ENCODE measurements at regions not wholly inside any gene's neighbourhood (a gene's known extent, or its start where the extent isn't known, plus 50 kb on each side); places are given as distances from the start of the nearest gene placed in this dataset.

DNA sequence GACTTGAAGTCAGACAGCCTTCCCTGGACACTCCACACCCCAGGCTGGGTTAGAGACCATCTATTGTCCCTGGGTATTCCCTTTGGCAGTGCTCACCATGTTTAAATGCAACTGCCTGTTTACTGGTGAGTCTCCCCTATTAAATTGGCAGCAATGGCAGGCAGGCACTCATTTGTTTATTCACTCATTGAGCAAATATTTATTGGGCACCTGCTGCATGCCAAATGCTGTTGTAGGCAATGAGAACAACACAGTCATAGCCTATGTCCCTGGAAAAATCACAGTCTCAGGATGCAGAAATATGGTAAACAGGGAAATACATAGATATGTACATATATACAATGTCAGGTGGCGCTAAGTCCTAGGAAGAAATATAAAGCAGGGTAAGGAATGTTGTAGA lies 212.8 kb downstream of the SUDS3 start:
- 91 to 95% methylated on average over 1 of the region's 1 CpG for WGBS, 2 donors
- intact Hi-C loops (cut with DNase I) = no loop called here
- no peaks in the 10 kb centered on the region for H3K4me1 ChIP-seq
- TF ChIP-seq POLR2A (IDR thresholded peaks at IDR 0.05) = no peak
- TF ChIP-seq, protein P1, sequence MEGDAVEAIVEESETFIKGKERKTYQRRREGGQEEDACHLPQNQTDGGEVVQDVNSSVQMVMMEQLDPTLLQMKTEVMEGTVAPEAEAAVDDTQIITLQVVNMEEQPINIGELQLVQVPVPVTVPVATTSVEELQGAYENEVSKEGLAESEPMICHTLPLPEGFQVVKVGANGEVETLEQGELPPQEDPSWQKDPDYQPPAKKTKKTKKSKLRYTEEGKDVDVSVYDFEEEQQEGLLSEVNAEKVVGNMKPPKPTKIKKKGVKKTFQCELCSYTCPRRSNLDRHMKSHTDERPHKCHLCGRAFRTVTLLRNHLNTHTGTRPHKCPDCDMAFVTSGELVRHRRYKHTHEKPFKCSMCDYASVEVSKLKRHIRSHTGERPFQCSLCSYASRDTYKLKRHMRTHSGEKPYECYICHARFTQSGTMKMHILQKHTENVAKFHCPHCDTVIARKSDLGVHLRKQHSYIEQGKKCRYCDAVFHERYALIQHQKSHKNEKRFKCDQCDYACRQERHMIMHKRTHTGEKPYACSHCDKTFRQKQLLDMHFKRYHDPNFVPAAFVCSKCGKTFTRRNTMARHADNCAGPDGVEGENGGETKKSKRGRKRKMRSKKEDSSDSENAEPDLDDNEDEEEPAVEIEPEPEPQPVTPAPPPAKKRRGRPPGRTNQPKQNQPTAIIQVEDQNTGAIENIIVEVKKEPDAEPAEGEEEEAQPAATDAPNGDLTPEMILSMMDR (IDR thresholded peaks at IDR 0.05) = no peak
- no peak overlapping the region for H3K4me3 ChIP-seq (replicated peaks in 1 of 3)
- DNase-seq = no peak
- H3K9me3 ChIP-seq = no peaks in the 10 kb centered on the region
- H3K27ac ChIP-seq = no peak overlapping the region
- no peaks in the 10 kb centered on the region for H3K36me3 ChIP-seq
- H3K27me3 ChIP-seq = no peaks in the 10 kb centered on the region

DNA sequence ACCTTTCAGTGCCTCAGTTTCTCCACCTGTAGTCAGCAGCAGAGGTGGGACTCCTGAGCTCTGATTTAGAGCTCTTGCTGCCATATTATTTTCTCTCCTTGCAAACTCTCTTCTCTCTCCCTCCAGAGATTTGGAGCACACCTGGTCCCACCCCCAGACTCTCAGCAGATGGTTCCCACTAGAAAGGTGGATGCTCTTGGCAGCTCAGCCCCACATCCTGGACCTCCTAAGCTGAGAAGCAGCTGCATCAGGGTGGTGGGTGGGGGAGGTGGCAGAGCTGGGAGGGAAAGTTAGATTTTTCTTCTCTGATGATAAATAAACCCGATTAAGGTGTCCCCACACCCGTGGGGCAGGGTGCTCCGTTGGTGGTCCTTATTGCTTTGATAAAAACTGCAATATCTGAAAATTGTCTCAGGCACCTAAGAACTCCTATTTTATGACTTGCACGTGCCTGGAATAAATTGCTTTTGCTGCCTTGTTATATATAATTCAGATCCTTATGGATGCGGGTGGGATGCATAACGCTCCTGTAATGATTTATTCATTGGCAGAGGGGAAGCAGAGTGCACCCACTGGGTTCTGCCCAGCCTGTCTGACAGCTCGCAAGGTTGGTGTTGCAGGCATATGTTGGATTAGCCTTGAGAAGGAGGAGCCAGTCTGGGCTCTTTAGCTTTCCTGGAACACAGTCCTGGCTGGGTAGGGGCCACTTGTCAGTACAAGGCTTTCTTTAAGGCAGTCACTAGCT lies 214.2 kb downstream of the SUDS3 start:
- no peak overlapping the region for H3K4me3 ChIP-seq (replicated peaks in 1 of 3)
- no peak for DNase-seq
- no peak overlapping the region for H3K27ac ChIP-seq
- H3K27me3 ChIP-seq = no peaks in the 10 kb centered on the region
- H3K9me3 ChIP-seq = no peaks in the 10 kb centered on the region
- no peaks in the 10 kb centered on the region for H3K36me3 ChIP-seq
- TF ChIP-seq, protein P1 (IDR thresholded peaks at IDR 0.05) = no peak
- no peak for TF ChIP-seq POLR2A (IDR thresholded peaks at IDR 0.05)
- intact Hi-C loops (cut with DNase I) = no loop called here
- no peaks in the 10 kb centered on the region for H3K4me1 ChIP-seq
- 59 to 61% methylated on average over 7 of the region's 7 CpGs for WGBS, 2 donors

DNA sequence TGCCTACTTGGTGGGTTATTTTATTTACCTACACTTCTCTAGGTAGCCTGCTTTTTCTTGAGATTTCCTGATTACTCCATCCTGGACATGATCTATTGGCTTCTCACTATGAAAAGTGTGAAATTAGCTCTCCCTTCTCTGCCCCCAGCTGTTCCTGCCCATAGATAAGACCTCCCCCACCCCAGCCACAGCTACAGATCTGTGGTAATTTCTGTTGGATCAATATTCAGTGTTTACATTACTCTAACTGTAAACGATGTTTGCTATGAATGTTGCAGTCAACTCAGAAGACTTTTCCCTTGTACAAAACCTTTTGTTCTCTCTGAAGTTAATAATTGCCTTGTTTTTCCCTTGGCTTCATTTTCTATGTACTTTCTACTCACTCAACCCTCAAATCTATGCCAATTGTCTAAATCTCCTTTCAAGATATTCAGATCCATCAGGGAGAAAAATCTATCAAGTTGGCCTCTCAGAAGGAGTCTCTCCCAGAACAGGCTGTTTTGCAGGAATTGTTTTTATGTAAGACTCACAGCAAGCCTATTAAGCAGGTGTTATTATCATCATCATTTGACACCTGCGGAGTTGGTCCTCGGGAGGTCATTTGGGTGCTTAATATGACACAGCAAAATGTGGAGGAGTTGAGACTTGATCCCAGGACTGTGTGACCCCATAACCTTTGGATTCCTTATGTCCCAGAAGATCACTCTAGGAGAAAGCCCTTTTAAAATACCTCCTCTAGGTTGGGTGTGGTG lies 227.4 kb downstream of the SUDS3 start:
- Histone ChIP-seq H3K36me3 (no peaks in the 10 kb centered on the region), H3K4me3 (replicated peaks in 1 of 3) (no peak overlapping the region), H3K27ac (no peak overlapping the region), H3K9me3 (no peaks in the 10 kb centered on the region), H3K27me3 (no peaks in the 10 kb centered on the region), H3K4me1 (no peaks in the 10 kb centered on the region)
- 66 to 70% methylated on average over 3 of the region's 3 CpGs for WGBS, 2 donors
- TF ChIP-seq, protein P1 (IDR thresholded peaks at IDR 0.05) = no peak
- no peak for TF ChIP-seq POLR2A (IDR thresholded peaks at IDR 0.05)
- no peak for DNase-seq
- intact Hi-C loops (cut with DNase I) = no loop called here

DNA sequence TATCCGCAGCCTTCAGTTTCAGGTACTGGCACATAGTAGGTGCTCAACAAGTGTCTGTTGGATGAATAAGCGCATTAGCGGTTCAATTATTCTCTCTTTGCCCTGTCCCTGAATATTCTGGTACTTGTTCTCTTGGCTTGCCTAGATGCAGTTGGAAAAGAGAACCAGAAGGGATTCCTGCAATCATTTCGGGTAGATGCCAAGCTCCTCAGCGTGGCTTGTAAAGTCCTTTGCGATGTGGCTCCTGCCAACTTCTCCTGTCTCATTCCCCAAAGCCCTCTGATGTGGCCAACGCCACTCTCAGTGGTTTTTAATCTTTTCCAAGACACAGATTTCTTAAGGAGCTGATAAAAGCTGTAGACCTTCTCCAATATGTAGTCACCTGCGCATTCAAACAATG lies 230.3 kb downstream of the SUDS3 start:
- Histone ChIP-seq H3K27me3 (no peaks in the 10 kb centered on the region), H3K36me3 (no peaks in the 10 kb centered on the region), H3K9me3 (no peaks in the 10 kb centered on the region), H3K4me1 (no peaks in the 10 kb centered on the region), H3K4me3 (replicated peaks in 1 of 3) (no peak overlapping the region), H3K27ac (no peak overlapping the region)
- WGBS, 2 donors = 84 to 87% methylated on average over 8 of the region's 8 CpGs
- intact Hi-C loops (cut with DNase I) = no loop called here
- no peak for TF ChIP-seq POLR2A (IDR thresholded peaks at IDR 0.05)
- TF ChIP-seq, protein P1 (IDR thresholded peaks at IDR 0.05) = no peak
- no peak for DNase-seq

- H3K27ac ChIP-seq = no peak overlapping the region
- H3K4me3 ChIP-seq (replicated peaks in 1 of 3) = no peak overlapping the region
- no peaks in the 10 kb centered on the region for H3K9me3 ChIP-seq
- TF ChIP-seq POLR2A (IDR thresholded peaks at IDR 0.05) = no peak
- TF ChIP-seq, protein P1 (IDR thresholded peaks at IDR 0.05) = no peak
- intact Hi-C loops (cut with DNase I) = no loop called here
- WGBS, 2 donors = 98% methylated on average over 3 of the region's 3 CpGs
- no peaks in the 10 kb centered on the region for H3K4me1 ChIP-seq
- no peaks in the 10 kb centered on the region for H3K27me3 ChIP-seq
- no peak for DNase-seq
- H3K36me3 ChIP-seq = no peaks in the 10 kb centered on the region
Measured at GRCh38 chr12:118607831-118608230, 231.5 kb downstream of the SUDS3 start.

Data from thyroid gland (tissue), 4 donors.